ENCODE measurements at regions not wholly inside any gene's neighbourhood (a gene's known extent, or its start where the extent isn't known, plus 50 kb on each side); places are given as distances from the start of the nearest gene placed in this dataset.

DNA sequence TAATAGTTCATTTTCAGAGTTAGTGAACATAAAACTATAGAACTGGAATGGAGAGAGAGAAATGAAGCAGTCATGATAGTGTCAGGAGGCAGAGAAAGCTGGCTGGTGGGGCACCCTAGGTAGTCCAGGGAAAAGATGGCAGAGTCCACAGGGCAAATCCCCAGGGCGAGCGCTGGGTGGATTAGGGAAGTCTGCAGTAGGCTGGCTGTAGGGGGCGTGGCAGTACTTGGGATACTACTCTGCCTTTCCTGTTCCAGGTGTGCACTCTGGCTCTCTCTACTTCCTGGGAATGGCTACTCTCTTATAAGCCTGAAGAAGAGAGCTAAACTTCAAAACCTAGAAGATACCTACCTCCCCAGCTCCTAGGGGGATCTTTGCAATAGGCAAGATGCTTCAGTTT is 232.9 kb upstream of the SLC10A2 start:
- no peaks in the 10 kb centered on the region for H3K4me1 Mint-ChIP-seq
- H3K4me3 Mint-ChIP-seq = no peak overlapping the region
- H3K9me3 Mint-ChIP-seq = peaks cover 6 to 30% (median 16%) of the 10 kb centered on the region in 6 donors
- DNase-seq = no peak
- H3K36me3 Mint-ChIP-seq = no peaks in the 10 kb centered on the region
- peaks cover 0 to 2% (median 0%) of the 10 kb centered on the region in 3 donors for H3K27me3 Mint-ChIP-seq (ENCODE audit: low read depth in 3 of 3)
- no peak overlapping the region for H3K27ac Mint-ChIP-seq

DNA sequence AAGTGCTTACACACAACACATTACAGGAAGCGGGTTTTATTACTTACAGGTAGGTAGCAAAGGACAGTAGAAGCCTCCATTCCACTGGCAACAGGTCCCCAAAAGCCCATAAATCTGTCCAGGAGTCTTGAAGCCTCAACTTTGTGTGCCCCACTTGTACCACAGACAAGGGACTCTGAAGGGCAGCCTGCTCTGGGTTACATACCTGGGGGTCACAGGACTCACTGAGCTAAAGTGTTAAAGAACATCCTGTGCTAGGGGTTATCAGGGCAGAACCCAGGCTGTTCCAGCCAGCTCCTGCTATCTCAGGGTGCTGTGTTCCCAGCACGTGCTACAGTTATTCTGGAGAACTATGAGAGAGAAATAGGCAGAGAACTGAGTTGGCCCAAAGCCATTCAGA is 230.9 kb upstream of the SLC10A2 start:
- peaks cover 6 to 30% (median 16%) of the 10 kb centered on the region in 6 donors for H3K9me3 Mint-ChIP-seq
- H3K4me1 Mint-ChIP-seq = peaks cover 0 to under 1% of the 10 kb centered on the region in 2 donors
- no peak overlapping the region for H3K27ac Mint-ChIP-seq
- H3K36me3 Mint-ChIP-seq = no peaks in the 10 kb centered on the region
- peaks cover 0 to under 1% (median 0%) of the 10 kb centered on the region in 3 donors for H3K27me3 Mint-ChIP-seq (ENCODE audit: low read depth in 3 of 3)
- DNase-seq = no peak
- no peak overlapping the region for H3K4me3 Mint-ChIP-seq

DNA sequence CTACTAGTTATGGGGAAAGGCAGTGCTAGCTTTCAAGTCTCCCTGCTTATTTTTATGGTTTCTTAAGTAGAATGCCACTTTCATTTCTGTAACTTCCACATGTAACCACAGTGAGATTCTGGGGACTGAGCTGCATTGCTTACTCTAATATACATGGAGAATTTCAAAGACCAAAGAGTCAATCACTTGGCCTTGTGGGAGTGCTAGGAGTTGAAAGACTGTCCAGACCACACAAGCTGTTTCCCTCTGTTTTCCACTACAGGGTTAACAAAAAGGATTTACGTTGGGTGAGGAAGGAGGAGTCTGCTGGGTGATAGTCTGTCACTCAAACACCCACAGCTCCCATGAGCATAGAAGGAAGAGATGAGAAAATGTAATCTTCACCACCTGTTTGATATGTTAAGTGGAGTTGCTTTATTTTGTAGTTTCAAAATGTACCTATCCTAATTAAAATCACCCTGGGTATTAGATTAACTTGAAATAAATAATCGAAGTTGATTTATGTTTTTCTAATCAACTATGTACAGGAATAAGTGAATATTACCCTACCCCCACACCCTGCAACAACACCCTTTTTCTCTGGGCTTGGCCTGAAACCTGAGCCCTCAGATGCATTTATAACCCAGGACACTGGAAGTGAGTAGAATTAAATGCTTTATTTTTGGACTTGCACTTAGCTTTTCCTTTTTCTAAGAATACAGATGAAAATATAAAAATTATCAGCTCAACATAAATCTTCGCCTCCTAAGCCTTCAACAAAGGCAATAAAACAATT is 225.8 kb upstream of the SLC10A2 start:
- Mint-ChIP-seq H3K27me3 (ENCODE audit: low read depth in 3 of 3) (no peaks in the 10 kb centered on the region), H3K27ac (no peak overlapping the region), H3K4me3 (no peak overlapping the region), H3K36me3 (no peaks in the 10 kb centered on the region), H3K9me3 (peaks cover 2 to 17% (median 9%) of the 10 kb centered on the region in 6 donors), H3K4me1 (peaks cover 7 to 28% of the 10 kb centered on the region in 2 donors)
- DNase-seq = no peak

DNA sequence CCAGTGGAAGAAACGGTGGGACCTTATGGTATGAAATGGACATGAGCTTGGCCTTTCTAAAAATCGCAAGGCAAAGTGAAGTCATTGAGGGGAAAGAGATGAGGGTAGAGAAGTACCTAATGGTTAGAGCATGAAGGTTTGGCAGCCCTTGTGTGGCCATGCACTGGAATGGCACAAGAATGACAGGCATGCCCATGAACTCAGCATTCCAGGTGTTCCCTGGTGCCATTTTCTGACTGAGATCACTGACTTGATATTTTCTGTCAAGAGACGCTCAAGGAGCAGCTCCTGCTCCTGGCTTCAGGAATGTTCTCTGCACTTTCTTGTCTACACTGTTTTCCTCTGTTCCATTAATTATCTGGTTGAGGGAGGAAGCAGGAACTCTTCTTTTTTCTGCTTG is 225.0 kb upstream of the SLC10A2 start:
- Mint-ChIP-seq H3K4me3 (no peak overlapping the region), H3K27ac (no peak overlapping the region), H3K36me3 (no peaks in the 10 kb centered on the region), H3K9me3 (peaks cover 0 to 11% (median 3%) of the 10 kb centered on the region in 6 donors), H3K27me3 (ENCODE audit: low read depth in 3 of 3) (no peaks in the 10 kb centered on the region), H3K4me1 (peaks cover 7 to 28% of the 10 kb centered on the region in 2 donors)
- DNase-seq = no peak

DNA sequence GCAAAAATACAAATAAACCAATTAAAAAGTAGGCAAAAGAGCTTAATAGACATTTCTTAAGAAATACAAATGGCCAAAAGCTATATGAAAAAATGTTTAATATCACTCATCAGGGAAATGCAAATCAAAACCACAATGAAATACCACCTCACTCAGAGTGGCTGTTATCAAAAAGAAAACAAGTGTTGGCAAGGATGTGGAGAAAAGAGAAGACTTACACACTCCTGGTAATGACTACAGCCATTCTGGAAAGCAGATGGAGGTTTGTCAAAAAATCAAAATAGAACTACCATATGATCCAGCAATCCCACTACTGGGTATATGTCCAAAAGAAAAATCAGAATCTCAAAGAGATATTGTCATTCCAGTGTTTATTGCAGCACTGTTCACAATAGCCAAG is 223.5 kb upstream of the SLC10A2 start:
- Mint-ChIP-seq H3K9me3 (peaks cover 0 to 6% (median under 1%) of the 10 kb centered on the region in 6 donors), H3K4me3 (no peak overlapping the region), H3K4me1 (peaks cover 7 to 28% of the 10 kb centered on the region in 2 donors), H3K27ac (peak overlapping the region in 1 of 6 donors; percentile 8), H3K27me3 (ENCODE audit: low read depth in 3 of 3) (no peaks in the 10 kb centered on the region), H3K36me3 (no peaks in the 10 kb centered on the region)
- DNase-seq = no peak

DNA sequence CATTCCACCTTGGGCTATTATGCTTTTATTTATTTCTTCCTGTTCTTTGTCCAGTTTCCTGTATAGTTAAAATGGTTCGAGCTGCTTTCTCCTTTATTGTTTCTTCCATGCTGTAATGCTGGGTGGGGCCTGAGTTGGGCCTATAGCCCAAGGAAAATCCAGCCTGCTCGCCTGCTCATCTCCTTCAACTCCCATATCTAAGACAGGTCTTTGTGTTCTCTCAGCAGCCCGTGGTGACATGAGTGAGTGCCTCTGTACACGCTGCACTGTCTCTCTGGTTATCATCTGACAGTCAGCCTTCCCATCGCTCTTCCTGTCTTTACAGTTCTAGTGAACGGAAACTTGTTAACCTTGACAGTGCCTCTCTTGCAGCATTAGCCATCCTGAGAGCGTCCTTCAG is 221.9 kb upstream of the SLC10A2 start:
- Mint-ChIP-seq H3K27me3 (ENCODE audit: low read depth in 3 of 3) (peaks cover 0 to 2% (median 0%) of the 10 kb centered on the region in 3 donors), H3K27ac (peak overlapping the region in 2 of 6 donors; percentile 62 to 67), H3K4me3 (peak overlapping the region in 3 of 5 donors; percentile 20 to 47 (median 35)), H3K4me1 (peaks cover 9 to 32% of the 10 kb centered on the region in 2 donors), H3K9me3 (peaks cover 0 to 6% (median 0%) of the 10 kb centered on the region in 6 donors), H3K36me3 (no peaks in the 10 kb centered on the region)
- DNase-seq = no peak

DNA sequence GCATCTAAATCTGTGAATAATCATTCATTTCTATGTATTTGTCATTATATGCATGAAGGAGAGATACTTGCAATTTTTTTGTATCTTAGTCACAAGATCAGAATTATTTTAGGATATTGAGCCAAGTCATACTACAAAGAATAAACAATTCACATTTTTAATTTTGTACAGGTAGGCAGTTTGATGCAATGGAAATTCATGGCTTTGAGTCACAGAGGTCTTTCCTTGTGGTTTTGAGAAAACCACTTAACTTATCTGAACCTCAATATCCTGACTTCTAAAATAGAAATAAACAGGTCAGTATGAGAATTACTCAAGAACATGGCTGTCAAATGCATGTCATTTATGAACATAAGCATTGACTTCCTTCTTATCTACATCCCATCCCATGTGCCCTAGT is 221.4 kb upstream of the SLC10A2 start:
- Mint-ChIP-seq H3K27ac (no peak overlapping the region), H3K27me3 (ENCODE audit: low read depth in 3 of 3) (peaks cover 0 to 2% (median 2%) of the 10 kb centered on the region in 3 donors), H3K9me3 (peaks cover 0 to 6% (median 0%) of the 10 kb centered on the region in 6 donors), H3K4me3 (no peak overlapping the region), H3K4me1 (peaks cover 12 to 37% of the 10 kb centered on the region in 2 donors), H3K36me3 (no peaks in the 10 kb centered on the region)
- no peak for DNase-seq

DNA sequence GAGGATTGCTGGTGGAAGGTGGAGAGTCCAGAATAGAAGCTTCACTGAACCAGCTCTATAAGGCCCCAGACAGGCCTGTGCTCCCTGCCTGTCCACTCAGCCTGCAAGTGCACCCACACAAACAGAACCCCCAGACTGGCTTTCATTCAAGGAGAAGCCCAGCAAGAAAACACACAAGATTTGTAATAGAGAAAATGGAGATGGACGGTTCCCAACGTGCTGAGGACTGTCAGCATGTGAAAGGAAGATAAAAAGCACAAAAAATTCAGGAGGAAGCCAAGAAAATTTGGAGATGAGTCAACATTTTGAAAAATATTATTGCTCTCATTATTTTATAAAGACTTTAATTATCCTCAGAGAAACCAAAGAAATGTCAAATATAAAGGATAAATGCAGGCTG is 218.2 kb upstream of the SLC10A2 start:
- no peaks in the 10 kb centered on the region for H3K36me3 Mint-ChIP-seq
- no peak for DNase-seq
- H3K27ac Mint-ChIP-seq = no peak overlapping the region
- peaks cover 0 to 5% (median 4%) of the 10 kb centered on the region in 6 donors for H3K9me3 Mint-ChIP-seq
- H3K4me3 Mint-ChIP-seq = no peak overlapping the region
- H3K27me3 Mint-ChIP-seq (ENCODE audit: low read depth in 3 of 3) = peaks cover 0 to 2% (median 2%) of the 10 kb centered on the region in 3 donors
- H3K4me1 Mint-ChIP-seq = peaks cover 10 to 34% of the 10 kb centered on the region in 2 donors

DNA sequence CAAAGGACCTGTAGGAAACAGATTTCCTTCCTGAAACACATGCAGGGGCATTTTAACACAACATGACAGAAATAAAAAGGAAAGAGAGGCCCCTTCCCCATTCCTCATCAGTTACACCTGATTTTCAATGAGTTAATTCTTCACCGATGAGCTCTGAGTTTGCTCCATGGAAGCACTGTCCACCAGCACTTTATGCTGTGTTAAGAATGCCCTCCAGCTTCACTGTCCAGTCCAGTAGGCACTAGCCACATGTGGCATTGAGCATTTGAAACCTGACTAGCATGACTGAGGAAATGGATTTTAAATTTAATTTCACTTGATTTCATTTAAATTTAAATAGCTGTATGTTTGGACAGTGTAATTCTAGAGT is 217.2 kb upstream of the SLC10A2 start:
- H3K27ac Mint-ChIP-seq = no peak overlapping the region
- H3K4me1 Mint-ChIP-seq = peaks cover 10 to 25% of the 10 kb centered on the region in 2 donors
- H3K36me3 Mint-ChIP-seq = no peaks in the 10 kb centered on the region
- peaks cover 0 to 5% (median 4%) of the 10 kb centered on the region in 6 donors for H3K9me3 Mint-ChIP-seq
- peak overlapping the region in 2 of 5 donors; percentile 14 to 56 for H3K4me3 Mint-ChIP-seq
- peaks cover 0 to 2% (median 2%) of the 10 kb centered on the region in 3 donors for H3K27me3 Mint-ChIP-seq (ENCODE audit: low read depth in 3 of 3)
- DNase-seq = no peak

DNA sequence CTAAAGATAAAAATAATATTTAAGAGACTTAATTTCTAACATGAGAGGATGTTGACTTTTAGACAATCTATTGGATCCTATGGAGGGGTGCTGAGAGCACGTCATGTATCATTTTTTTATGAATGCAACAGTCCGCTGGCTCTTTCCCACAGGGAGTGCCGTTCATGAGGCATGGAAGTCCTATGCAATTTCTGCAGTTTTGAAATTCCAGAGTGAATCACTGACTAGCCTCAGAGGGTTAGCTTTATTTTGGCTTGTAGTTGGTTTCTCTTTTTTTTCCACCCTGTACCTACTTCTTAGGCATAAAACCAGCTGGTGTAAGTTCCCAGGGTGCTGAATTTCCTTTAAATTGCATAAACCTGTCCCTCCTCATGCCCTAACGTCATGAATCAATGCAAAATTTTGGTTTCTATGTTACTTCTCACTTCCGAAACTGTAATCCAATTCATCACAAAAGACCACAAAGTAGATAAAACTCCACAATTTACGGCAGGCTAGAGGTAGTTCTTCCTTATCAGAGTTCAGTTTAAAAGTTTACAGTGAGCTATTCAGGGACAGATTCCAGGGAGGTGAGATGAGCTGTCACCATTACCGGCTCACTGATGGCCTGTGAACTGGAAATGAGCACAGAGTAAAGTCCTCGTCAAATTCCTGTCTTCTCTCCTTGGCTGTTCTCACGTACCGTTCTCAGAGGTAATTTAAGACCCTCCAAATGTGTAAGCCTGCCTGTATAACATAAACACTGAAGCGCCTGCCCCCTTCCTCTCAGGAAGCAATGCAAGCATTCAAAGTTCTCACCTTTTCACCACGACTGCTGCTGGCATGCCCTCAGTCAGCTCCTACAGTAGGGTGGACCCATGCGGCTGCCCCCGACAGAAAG is 216.6 kb upstream of the SLC10A2 start:
- Mint-ChIP-seq H3K27me3 (ENCODE audit: low read depth in 3 of 3) (peaks cover 0 to 2% (median 2%) of the 10 kb centered on the region in 3 donors), H3K4me3 (peak overlapping the region; percentile 2 to 56 (median 22)), H3K9me3 (peaks cover 0 to 5% (median 4%) of the 10 kb centered on the region in 6 donors), H3K4me1 (peaks cover 6 to 19% of the 10 kb centered on the region in 2 donors), H3K27ac (peak overlapping the region in 4 of 6 donors; percentile 16 to 73 (median 34)), H3K36me3 (no peaks in the 10 kb centered on the region)
- peak in 2 of 3 donors; percentile 2 to 10 for DNase-seq

DNA sequence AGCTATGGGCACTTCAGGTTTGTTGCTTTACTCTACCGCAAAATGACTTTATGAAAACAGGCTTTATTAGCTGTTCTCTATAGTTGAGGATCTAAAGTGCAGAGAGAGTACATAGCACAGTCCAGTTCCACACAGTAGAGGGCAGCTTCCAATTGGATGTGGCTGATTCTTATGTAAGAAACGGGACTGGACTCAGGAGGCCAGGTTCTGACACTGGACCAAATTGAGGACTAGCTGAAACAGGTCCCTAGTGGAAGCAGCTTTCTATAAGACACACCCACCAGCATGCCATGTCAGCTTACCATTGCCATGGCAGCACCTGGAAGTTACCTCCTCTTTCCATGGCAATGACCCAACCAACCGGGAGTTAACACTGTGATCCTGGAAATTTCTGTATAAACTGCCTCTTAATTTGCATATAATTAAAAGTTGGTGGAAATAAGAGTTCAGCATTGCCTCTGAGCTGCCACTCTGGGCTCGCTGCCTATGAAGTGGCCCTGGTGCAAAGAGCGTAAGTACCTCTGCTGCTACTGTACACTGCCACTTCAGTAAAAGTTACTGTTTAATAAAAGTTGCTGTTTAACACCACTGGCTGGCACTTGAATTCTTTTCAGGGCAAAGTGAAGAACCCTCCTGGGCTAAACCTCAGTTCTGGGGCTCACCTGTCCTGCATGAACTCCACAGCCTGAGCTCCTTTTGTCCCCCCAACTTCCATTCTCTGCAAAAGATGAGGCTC is 211.9 kb upstream of the SLC10A2 start:
- H3K27ac Mint-ChIP-seq = no peak overlapping the region
- H3K27me3 Mint-ChIP-seq (ENCODE audit: low read depth in 3 of 3) = peaks cover under 1 to 6% (median 5%) of the 10 kb centered on the region in 3 donors
- H3K9me3 Mint-ChIP-seq = peaks cover 0 to 4% (median 2%) of the 10 kb centered on the region in 6 donors
- H3K36me3 Mint-ChIP-seq = no peaks in the 10 kb centered on the region
- no peak for DNase-seq
- H3K4me1 Mint-ChIP-seq = peaks cover 4 to 10% of the 10 kb centered on the region in 2 donors
- H3K4me3 Mint-ChIP-seq = no peak overlapping the region

DNA sequence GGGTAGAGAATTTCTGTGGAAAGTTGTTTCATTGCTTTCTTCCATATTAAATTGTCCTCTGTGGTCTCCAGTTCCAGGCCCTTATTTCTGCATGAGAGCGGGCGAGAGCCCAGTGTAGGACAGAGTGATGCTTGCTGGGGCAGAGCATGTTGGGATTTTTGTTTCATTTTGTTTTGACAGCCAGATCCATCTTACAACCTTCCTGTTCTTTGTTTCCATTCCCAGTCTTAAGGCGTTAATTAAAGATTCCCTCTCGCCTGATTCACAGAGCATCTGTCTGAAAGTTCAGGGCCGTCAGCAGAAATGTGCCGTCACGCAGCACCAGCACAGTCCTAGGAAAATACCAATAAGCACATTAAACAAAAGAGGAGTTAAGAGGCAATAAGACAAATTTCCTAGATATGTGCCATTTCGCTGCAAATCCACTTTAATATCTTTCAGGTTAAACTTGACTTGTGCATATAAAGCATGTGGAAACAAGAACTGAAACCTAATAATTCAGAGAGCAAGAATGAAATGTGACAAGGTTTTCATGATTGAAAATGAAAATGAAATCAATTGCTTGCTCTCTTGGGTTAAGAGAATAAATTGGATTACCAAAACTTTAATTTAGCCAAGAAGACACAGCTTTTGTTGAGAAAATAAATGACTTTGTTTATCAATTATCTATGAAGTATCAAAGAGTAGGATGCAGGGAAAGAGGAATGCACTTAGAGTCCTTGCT is 210.7 kb upstream of the SLC10A2 start:
- Mint-ChIP-seq H3K9me3 (peaks cover 0 to 4% (median 2%) of the 10 kb centered on the region in 6 donors), H3K27ac (no peak overlapping the region), H3K4me3 (no peak overlapping the region), H3K27me3 (ENCODE audit: low read depth in 3 of 3) (peaks cover 0 to 6% (median 3%) of the 10 kb centered on the region in 3 donors), H3K36me3 (no peaks in the 10 kb centered on the region), H3K4me1 (no peaks in the 10 kb centered on the region)
- DNase-seq = no peak

DNA sequence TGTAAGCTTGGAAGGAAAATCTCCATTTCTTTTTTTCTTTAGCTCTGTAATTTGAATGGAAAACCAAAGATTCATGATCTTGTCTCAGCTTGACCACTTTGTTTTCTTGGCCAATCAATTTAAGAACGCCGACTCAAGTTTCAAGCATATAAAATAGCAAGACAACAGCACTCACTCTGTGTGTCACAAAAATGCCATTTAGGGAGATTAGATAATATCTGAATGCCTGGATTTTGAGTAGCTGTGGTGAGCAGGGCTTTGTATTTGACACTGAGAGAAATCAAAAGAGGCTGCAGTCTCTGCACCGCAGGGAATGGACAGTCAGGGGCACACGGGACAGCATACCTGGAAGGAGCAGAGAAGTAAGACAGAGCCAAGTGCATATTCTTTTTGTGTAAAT is 209.5 kb upstream of the SLC10A2 start:
- Mint-ChIP-seq H3K36me3 (no peaks in the 10 kb centered on the region), H3K27me3 (ENCODE audit: low read depth in 3 of 3) (peaks cover 0 to 6% (median 3%) of the 10 kb centered on the region in 3 donors), H3K27ac (no peak overlapping the region), H3K4me1 (no peaks in the 10 kb centered on the region), H3K4me3 (no peak overlapping the region), H3K9me3 (peaks cover 0 to 4% (median 2%) of the 10 kb centered on the region in 6 donors)
- no peak for DNase-seq
